ENCODE measurements at regions not wholly inside any gene's neighbourhood (a gene's known extent, or its start where the extent isn't known, plus 50 kb on each side); places are given as distances from the start of the nearest gene placed in this dataset.

- Histone ChIP-seq H4K8ac (replicated peaks; ENCODE audit: insufficient read length, low read depth, low read length) (no peak overlapping the region), H3K4me2 (ENCODE audit: insufficient read depth, insufficient read length, low read length) (no peak overlapping the region), H2BK12ac (ENCODE audit: insufficient read length, low read depth, low read length) (no peak overlapping the region), H4K91ac (ENCODE audit: insufficient read length, low read depth, low read length) (no peak overlapping the region), H3K27ac (ENCODE audit: insufficient read length, low read depth, low read length) (no peak overlapping the region), H3K18ac (ENCODE audit: insufficient read length, low read depth, low read length) (no peak overlapping the region), H4K20me1 (ENCODE audit: control insufficient read depth, insufficient read depth, insufficient read length) (no peaks in the 10 kb centered on the region), H3K9me3 (ENCODE audit: control insufficient read depth, low read depth, low read length) (no peaks in the 10 kb centered on the region), H3K4ac (ENCODE audit: low read depth, low read length) (no peak overlapping the region), H4K5ac (ENCODE audit: insufficient read length, low read depth, low read length) (no peak overlapping the region), H3K23me2 (ENCODE audit: insufficient read length, low read depth, low read length, poor library complexity, severe bottlenecking) (no peaks in the 10 kb centered on the region), H3K9ac (ENCODE audit: extremely low read depth, insufficient read length, low read length) (no peak overlapping the region), H3K14ac (ENCODE audit: insufficient read depth, low read length) (no peak overlapping the region), H2BK120ac (ENCODE audit: low read depth, low read length, poor library complexity, severe bottlenecking) (no peak overlapping the region), H2BK20ac (ENCODE audit: low read depth, low read length, poor library complexity, severe bottlenecking) (no peak overlapping the region), H2AFZ (ENCODE audit: low read length) (no peak overlapping the region), H3K79me2 (ENCODE audit: insufficient read depth, low read length) (no peaks in the 10 kb centered on the region), H3K4me1 (ENCODE audit: insufficient read depth, low read length) (no peaks in the 10 kb centered on the region), H2AK5ac (ENCODE audit: insufficient read length, low read length) (no peak overlapping the region), H3K56ac (ENCODE audit: insufficient read length, low read depth, low read length) (no peak overlapping the region), H2BK5ac (ENCODE audit: insufficient read length, low read length) (no peak overlapping the region), H3K27me3 (ENCODE audit: insufficient read depth, low read length) (no peaks in the 10 kb centered on the region), H2BK15ac (ENCODE audit: low read depth, low read length) (no peak overlapping the region), H3K79me1 (ENCODE audit: insufficient read depth, low read depth, low read length, poor library complexity, severe bottlenecking) (no peaks in the 10 kb centered on the region), H3T11ph (ENCODE audit: low read length) (no peak overlapping the region), H3K23ac (ENCODE audit: insufficient read length, low read depth, low read length) (no peak overlapping the region)
- Mint-ChIP-seq H3K4me1 (peaks cover 4 to 7% of the 10 kb centered on the region in 2 experiments), H3K27me3 (ENCODE audit: low read depth) (no peaks in the 10 kb centered on the region), H3K4me3 (no peak overlapping the region), H3K36me3 (ENCODE audit: insufficient read depth in 1 of 3, low read depth in 3 of 3) (no peaks in the 10 kb centered on the region), H3K9me3 (no peaks in the 10 kb centered on the region), H3K27ac (no peak overlapping the region)
- DNase-seq, result no peak
- no CpG with 5 or more reads among the region's 1 CpG for WGBS (ENCODE audit: extremely low coverage, insufficient read length, low lambda C conversion rate)
- TF ChIP-seq, protein P1, sequence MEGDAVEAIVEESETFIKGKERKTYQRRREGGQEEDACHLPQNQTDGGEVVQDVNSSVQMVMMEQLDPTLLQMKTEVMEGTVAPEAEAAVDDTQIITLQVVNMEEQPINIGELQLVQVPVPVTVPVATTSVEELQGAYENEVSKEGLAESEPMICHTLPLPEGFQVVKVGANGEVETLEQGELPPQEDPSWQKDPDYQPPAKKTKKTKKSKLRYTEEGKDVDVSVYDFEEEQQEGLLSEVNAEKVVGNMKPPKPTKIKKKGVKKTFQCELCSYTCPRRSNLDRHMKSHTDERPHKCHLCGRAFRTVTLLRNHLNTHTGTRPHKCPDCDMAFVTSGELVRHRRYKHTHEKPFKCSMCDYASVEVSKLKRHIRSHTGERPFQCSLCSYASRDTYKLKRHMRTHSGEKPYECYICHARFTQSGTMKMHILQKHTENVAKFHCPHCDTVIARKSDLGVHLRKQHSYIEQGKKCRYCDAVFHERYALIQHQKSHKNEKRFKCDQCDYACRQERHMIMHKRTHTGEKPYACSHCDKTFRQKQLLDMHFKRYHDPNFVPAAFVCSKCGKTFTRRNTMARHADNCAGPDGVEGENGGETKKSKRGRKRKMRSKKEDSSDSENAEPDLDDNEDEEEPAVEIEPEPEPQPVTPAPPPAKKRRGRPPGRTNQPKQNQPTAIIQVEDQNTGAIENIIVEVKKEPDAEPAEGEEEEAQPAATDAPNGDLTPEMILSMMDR (conservative IDR thresholded peaks at IDR 0.05), result no peak
These were observed 190.9 kb upstream of the RASSF8 start for GRCh38 chr12:25767606-25768005.
